ENCODE measurements at regions not wholly inside any gene's neighbourhood (a gene's known extent, or its start where the extent isn't known, plus 50 kb on each side); places are given as distances from the start of the nearest gene placed in this dataset.

DNA sequence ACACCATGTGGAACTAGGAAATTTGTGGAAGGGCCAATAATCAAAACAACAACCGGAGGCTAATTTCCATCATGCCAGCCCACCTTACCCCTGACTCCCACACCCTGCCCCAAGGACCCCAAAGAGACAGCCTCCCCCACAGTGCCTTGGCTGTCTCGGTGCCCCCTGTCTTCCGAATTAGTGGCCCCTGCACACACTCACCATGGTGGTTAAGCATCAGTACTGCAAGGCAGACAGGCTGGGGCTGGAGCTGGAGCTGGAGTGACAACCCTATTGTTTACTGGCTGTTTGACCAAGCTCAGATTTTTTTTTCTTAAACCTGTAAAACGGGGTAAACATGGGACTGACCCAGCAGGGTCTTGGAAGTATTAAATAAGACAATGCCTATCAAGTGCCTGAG is 238.0 kb downstream of the TFAP2C start:
- POLR2A ChIA-PET, result no interaction called here
- TF ChIP-seq CTCF (IDR thresholded peaks at IDR 0.05; ENCODE audit: control extremely low read depth, extremely low read depth, low read depth, missing control alignments), result no peak
- CTCF ChIA-PET, result interaction anchor here (1.2 to 1.5 kb wide), 2 partner anchors 9 to 21 kb away, joined by 3 to 4 read pairs; no protein-coding TSS in a partner anchor
- DNase-seq (ENCODE audit: extremely low spot score), result no peak

DNA sequence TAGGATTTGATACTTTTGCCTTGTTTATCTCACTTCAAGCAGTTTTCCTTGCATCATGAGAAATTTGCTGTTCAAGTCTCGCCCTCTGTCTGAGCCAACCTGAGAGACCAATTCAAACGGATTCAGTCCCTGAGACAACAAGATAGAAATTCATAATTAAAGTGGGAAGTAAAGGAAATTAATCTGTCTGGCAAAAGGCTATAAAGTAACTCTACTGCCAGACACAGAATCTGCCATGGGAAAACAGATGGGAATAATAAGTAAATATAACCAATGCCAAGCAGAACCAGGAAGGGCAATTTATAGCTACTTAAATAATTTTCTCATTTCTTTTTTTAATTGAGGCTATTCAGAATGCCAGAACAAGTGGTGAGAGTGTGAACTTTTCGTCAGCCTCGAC is 239.6 kb downstream of the TFAP2C start:
- ChIA-PET CTCF (no interaction called here), POLR2A (no interaction called here)
- DNase-seq (ENCODE audit: extremely low spot score), result no peak
- no peak for TF ChIP-seq CTCF (IDR thresholded peaks at IDR 0.05; ENCODE audit: control extremely low read depth, extremely low read depth, low read depth, missing control alignments)

- ChIA-PET CTCF (no interaction called here), POLR2A (no interaction called here)
- DNase-seq (ENCODE audit: extremely low spot score), result no peak
- no peak for TF ChIP-seq CTCF (IDR thresholded peaks at IDR 0.05; ENCODE audit: control extremely low read depth, extremely low read depth, low read depth, missing control alignments)
These were observed 241.2 kb downstream of the TFAP2C start for GRCh38 chr20:56870271-56870670.

DNA sequence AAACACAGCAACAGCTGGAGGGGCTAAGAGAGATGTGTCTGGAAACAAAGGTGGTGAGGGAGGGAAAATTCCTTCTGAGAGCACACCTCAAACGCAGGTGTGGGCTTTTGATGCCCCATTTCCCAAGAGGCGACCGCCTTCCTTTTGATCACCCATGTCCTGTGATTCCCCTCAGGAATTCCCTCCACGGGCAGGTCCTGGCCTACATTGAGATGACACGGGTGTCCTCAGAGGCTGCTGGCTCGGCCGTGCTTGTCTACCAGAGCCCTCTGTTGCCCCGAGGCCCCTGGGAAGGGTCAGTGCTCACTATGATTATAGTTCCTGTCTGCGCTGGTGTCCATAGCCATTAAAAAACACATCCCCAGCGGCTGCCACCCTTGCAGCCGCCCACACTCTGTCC is 242.6 kb downstream of the TFAP2C start:
- no peak for DNase-seq (ENCODE audit: extremely low spot score)
- TF ChIP-seq CTCF (IDR thresholded peaks at IDR 0.05; ENCODE audit: control extremely low read depth, extremely low read depth, low read depth, missing control alignments), result no peak
- ChIA-PET CTCF (no interaction called here), POLR2A (no interaction called here)

- ChIA-PET CTCF (no interaction called here), POLR2A (no interaction called here)
- no peak for TF ChIP-seq CTCF (IDR thresholded peaks at IDR 0.05; ENCODE audit: control extremely low read depth, extremely low read depth, low read depth, missing control alignments)
- no peak for DNase-seq (ENCODE audit: extremely low spot score)
These were observed 243.7 kb downstream of the TFAP2C start for GRCh38 chr20:56872620-56873458.

GRCh38 chr20:56873836-56874235 is 244.7 kb downstream of the TFAP2C start:
- no peak for TF ChIP-seq CTCF (IDR thresholded peaks at IDR 0.05; ENCODE audit: control extremely low read depth, extremely low read depth, low read depth, missing control alignments)
- CTCF ChIA-PET, result interaction anchor here (0.8 kb wide), 1 partner anchor 11 kb away, joined by 3 read pairs; no protein-coding TSS in a partner anchor
- POLR2A ChIA-PET, result no interaction called here
- DNase-seq (ENCODE audit: extremely low spot score), result no peak
